ENCODE measurements at regions not wholly inside any gene's neighbourhood (a gene's known extent, or its start where the extent isn't known, plus 50 kb on each side); places are given as distances from the start of the nearest gene placed in this dataset.
A peak's percentile ranks its signal among the peaks of the same experiment; 100 is the strongest.

GRCh38 chr11:130580891-130581492, 132.5 kb downstream of the ADAMTS15 start:
- no peak overlapping the region for H2BK5ac ChIP-seq (ENCODE audit: insufficient read length, low read length)
- H2AFZ ChIP-seq (ENCODE audit: low read length), result no peak overlapping the region
- no peak overlapping the region for H3K14ac ChIP-seq (ENCODE audit: insufficient read depth, low read length)
- H3K23ac ChIP-seq (ENCODE audit: insufficient read length, low read depth, low read length), result no peak overlapping the region
- Mint-ChIP-seq H3K4me1 (peaks cover 20 to 45% of the 10 kb centered on the region in 2 experiments), H3K27me3 (ENCODE audit: low read depth) (peaks cover 1% of the 10 kb centered on the region; the same call in 1 of the 2 replicates), H3K27ac (peak overlapping the region in 1 of 3 experiments; percentile 93; a peak in 2 of 7 replicates), H3K4me3 (no peak overlapping the region), H3K9me3 (no peaks in the 10 kb centered on the region; a peak in 1 of 5 replicates), H3K36me3 (ENCODE audit: insufficient read depth in 1 of 3, low read depth in 3 of 3) (no peaks in the 10 kb centered on the region; a peak in 2 of 7 replicates)
- no CpG with 5 or more reads among the region's 5 CpGs for WGBS (ENCODE audit: extremely low coverage, insufficient read length, low lambda C conversion rate)
- no peaks in the 10 kb centered on the region for H3K79me2 ChIP-seq (ENCODE audit: insufficient read depth, low read length)
- H3K4me2 ChIP-seq (ENCODE audit: insufficient read depth, insufficient read length, low read length), result no peak overlapping the region
- peaks cover 7% of the 10 kb centered on the region; the same call in 1 of the 2 replicates for H3K4me1 ChIP-seq (ENCODE audit: insufficient read depth, low read length)
- no peak overlapping the region for H2BK15ac ChIP-seq (ENCODE audit: low read depth, low read length)
- no peaks in the 10 kb centered on the region for H3K79me1 ChIP-seq (ENCODE audit: insufficient read depth, low read depth, low read length, poor library complexity, severe bottlenecking)
- H3K9me3 ChIP-seq (ENCODE audit: control insufficient read depth, low read depth, low read length), result no peaks in the 10 kb centered on the region
- no peak overlapping the region for H3K4ac ChIP-seq (ENCODE audit: low read depth, low read length)
- no peak overlapping the region for H3K56ac ChIP-seq (ENCODE audit: insufficient read length, low read depth, low read length)
- no peaks in the 10 kb centered on the region for H3K27me3 ChIP-seq (ENCODE audit: insufficient read depth, low read length)
- H2BK20ac ChIP-seq (ENCODE audit: low read depth, low read length, poor library complexity, severe bottlenecking), result no peak overlapping the region
- TF ChIP-seq, protein P1, sequence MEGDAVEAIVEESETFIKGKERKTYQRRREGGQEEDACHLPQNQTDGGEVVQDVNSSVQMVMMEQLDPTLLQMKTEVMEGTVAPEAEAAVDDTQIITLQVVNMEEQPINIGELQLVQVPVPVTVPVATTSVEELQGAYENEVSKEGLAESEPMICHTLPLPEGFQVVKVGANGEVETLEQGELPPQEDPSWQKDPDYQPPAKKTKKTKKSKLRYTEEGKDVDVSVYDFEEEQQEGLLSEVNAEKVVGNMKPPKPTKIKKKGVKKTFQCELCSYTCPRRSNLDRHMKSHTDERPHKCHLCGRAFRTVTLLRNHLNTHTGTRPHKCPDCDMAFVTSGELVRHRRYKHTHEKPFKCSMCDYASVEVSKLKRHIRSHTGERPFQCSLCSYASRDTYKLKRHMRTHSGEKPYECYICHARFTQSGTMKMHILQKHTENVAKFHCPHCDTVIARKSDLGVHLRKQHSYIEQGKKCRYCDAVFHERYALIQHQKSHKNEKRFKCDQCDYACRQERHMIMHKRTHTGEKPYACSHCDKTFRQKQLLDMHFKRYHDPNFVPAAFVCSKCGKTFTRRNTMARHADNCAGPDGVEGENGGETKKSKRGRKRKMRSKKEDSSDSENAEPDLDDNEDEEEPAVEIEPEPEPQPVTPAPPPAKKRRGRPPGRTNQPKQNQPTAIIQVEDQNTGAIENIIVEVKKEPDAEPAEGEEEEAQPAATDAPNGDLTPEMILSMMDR (conservative IDR thresholded peaks at IDR 0.05), result no peak
- H3K23me2 ChIP-seq (ENCODE audit: insufficient read length, low read depth, low read length, poor library complexity, severe bottlenecking), result no peaks in the 10 kb centered on the region
- H4K5ac ChIP-seq (ENCODE audit: insufficient read length, low read depth, low read length), result no peak overlapping the region
- H3K18ac ChIP-seq (ENCODE audit: insufficient read length, low read depth, low read length), result no peak overlapping the region
- no peak overlapping the region for H2BK12ac ChIP-seq (ENCODE audit: insufficient read length, low read depth, low read length)
- no peak overlapping the region for H3K9ac ChIP-seq (ENCODE audit: extremely low read depth, insufficient read length, low read length)
- no peak for DNase-seq
- H3K27ac ChIP-seq (ENCODE audit: insufficient read length, low read depth, low read length), result no peak overlapping the region
- no peak overlapping the region for H2BK120ac ChIP-seq (ENCODE audit: low read depth, low read length, poor library complexity, severe bottlenecking)
- H4K8ac ChIP-seq (replicated peaks; ENCODE audit: insufficient read length, low read depth, low read length), result no peak overlapping the region
- H4K91ac ChIP-seq (ENCODE audit: insufficient read length, low read depth, low read length), result no peak overlapping the region
- no peak overlapping the region for H2AK5ac ChIP-seq (ENCODE audit: insufficient read length, low read length)
- no peaks in the 10 kb centered on the region for H4K20me1 ChIP-seq (ENCODE audit: control insufficient read depth, insufficient read depth, insufficient read length)
- no peak overlapping the region for H3T11ph ChIP-seq (ENCODE audit: low read length)

Data from H9 (cell line).